GM18907 (cell line): ENCODE measurements at regions not wholly inside any gene's neighbourhood (a gene's known extent, or its start where the extent isn't known, plus 50 kb on each side); places are given as distances from the start of the nearest gene placed in this dataset.
"Not testable (repeated sequence)": the region's sequence is repeated elsewhere in the genome, so short reads cannot be mapped to it uniquely, and the experiment has no call there.

Experiments used
- ATAC-seq: cut with Tn5 transposase; IDR thresholded peaks from one replicate; pipeline ENCODE4 v1.9.1; 2021; ENCODE audit warnings: mild to moderate bottlenecking, moderate library complexity; ENCODE audit not compliant: unreplicated experiment

DNA sequence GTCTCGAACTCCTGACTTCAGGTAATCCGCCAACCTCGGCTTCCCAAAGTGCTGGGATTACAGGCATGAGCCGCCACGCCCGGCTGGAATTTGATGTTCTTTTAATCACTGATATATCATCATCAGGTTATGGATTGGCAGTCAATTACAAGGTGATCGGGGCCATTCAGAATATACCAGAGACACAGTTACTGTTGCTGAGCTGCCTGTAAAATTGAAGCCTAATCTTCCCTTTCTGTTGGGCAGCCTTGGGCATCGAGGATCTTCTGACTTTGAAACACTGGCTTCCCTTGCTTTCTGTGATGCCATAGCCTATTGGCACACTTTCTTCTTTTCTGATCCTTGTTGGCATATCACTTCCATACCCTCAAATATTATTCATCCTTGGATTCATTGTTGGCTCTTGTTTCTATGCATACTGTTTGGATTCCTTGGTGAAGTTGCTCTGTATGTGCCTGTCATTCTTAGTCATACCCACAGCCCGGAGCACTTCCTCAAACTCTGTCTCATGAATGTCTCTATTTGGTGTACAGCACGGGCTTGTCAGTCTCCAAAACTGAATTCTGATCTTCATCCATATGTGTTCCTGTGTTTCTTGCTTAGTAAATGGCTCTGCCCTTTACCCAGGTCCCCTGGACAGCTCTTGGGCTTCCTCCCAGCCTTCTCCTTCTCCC, 85.6 kb upstream of the CRYM start:
- not testable (repeated sequence) for ATAC-seq

GRCh38 chr16:21361612-21362227, 83.6 kb upstream of the CRYM start:
- not testable (repeated sequence) for ATAC-seq

GRCh38 chr16:21361045-21361444, 83.0 kb upstream of the CRYM start:
- ATAC-seq: not testable (repeated sequence)

GRCh38 chr16:21359513-21359912, 81.4 kb upstream of the CRYM start:
- not testable (repeated sequence) for ATAC-seq

DNA sequence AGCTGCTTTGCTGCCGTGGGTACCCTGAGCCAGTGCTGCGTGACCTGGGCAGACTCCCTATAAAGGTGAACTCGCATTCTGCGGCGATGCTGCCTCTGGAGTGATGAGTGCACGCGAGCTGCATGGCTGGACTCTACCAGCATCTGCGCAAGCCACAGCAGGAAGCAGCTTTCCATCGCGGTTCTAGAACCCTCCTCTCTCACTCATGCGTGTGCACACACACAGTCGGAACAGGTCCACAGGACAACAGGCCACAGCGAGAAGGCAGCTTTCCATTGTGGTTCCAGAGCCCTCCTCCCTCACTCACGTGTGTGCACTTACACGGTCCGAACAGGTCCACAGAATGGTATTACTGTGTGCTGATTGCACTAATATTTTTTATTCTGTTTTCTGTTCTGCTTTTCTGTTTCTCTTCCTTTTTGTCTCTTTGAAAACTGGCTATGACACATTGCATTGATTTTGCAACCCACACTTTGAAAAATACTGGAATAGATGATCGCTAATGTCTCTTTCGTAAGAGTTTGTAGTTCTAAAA, 80.2 kb upstream of the CRYM start:
- ATAC-seq: peak; percentile 49

DNA sequence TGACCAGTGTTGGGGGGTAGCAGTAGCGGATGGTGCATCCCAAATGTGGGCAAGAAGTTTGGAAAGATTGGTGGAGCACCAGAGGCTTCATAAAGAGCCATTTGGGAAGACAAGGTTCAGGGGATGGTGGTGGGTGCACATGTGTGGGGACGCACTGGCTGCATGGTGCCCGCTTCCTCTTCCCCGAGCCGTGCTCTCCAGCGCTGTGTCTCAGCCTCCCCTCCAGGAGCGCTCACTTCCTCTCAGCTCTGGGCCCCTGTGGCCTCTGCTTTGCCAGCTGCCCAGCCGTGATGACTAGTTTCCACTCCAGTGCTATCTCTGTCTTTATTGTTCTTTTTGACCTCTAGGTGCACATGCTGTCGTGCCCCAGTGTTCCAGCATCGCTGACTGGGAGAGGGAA, 78.2 kb upstream of the CRYM start:
- not testable (repeated sequence) for ATAC-seq

GRCh38 chr16:21351433-21351832, 73.3 kb upstream of the CRYM start:
- ATAC-seq: not testable (repeated sequence)

DNA sequence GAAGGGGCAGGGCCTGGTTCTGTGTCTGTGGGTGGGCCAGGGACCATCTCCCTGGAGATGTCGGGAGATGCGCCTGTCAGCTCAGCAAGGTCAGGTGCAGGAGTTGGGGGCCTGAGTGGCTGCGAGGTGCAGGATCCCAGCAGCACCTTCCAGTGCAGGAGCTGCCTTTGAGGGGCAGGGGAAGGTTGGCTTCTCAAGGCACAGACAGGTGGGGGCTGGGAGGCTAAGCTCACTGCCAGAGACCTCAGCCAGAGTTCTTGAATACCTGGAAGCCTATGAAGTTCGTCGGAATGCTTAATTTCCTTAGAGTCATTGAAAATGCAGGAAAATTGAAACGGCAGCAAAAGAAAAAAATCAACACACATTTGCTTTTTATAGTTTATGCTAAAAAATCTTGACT, 72.8 kb upstream of the CRYM start:
- not testable (repeated sequence) for ATAC-seq

- not testable (repeated sequence) for ATAC-seq
Observed at GRCh38 chr16:21349336-21349735, 71.2 kb upstream of the CRYM start.

- not testable (repeated sequence) for ATAC-seq
Observed at GRCh38 chr16:21348815-21349214, 70.7 kb upstream of the CRYM start.

- ATAC-seq: not testable (repeated sequence)
Observed at GRCh38 chr16:21347538-21347937, 69.4 kb upstream of the CRYM start.

- ATAC-seq: not testable (repeated sequence)
Observed at GRCh38 chr16:21346756-21347491, 68.8 kb upstream of the CRYM start.

DNA sequence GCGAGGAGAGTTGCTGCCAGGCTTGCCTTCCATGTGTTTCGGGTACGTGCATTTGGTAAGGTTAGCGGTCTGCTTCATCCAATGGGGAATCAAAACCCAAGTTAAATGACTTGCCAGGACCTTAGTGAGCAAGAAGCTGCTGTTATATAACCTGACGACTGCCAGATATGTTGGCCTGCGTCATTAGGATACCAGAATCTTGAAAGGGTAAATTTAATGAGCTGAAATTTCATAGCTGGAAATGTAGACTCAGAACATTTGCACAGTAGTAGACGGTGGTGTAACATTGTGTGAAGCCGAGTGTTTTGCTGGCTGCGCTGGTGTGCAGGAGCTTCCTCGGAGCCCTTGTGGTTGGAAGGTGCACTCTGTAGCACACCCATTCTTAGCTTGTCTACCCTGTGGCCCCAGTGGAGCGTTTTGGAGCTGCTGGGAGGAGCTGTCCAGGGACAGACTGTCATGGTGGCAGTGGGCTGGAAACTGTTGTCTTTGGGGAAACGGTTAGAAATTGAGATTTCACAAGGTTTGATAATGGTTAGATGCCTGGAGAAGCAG, 66.3 kb upstream of the CRYM start:
- ATAC-seq: not testable (repeated sequence)

GRCh38 chr16:21341101-21341500, 63.0 kb upstream of the CRYM start:
- ATAC-seq: no peak

GRCh38 chr16:21339941-21340340, 61.9 kb upstream of the CRYM start:
- ATAC-seq: no peak

- ATAC-seq: no peak
Observed at GRCh38 chr16:21339269-21339641, 61.2 kb upstream of the CRYM start.

DNA sequence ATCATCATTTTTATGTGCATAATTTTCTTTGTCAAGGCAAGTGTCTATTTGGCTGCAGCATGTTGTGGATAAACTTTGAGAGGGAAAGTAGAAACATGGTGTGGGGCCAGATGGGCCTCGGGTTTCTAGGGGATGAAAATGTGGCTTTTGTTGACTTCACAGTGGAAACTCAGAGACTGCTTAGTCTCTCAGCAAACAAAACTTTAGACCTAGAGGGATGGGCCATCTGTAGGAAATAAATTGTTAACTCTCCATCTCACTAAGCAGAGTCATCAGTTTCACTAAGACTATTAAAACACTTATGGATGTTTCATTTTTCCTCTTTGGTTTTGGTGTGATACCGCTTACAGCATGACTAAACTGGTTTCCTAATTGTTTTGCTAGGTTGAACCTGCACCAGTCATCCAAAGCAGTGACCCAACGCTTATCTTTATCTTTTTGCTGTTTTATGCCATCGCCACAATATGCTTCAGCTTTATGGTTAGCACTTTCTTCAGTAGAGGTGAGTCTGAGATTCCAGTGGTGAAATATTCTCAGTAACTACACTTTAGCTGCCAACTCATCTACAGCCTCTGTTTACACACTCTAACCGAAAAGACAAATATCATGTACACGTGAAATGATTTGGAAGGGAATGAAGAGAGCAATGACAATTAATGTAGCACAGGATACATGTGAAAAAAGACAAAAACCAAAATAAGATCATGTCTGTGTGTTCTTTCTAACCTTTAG, 60.6 kb upstream of the CRYM start:
- ATAC-seq: no peak

- no peak for ATAC-seq
Observed at GRCh38 chr16:21336231-21336630, 58.1 kb upstream of the CRYM start.

GRCh38 chr16:21334188-21335146, 56.4 kb upstream of the CRYM start:
- not testable (repeated sequence) for ATAC-seq

- ATAC-seq: not testable (repeated sequence)
Observed at GRCh38 chr16:21333683-21334082, 55.6 kb upstream of the CRYM start.
